ENCODE measurements at regions not wholly inside any gene's neighbourhood (a gene's known extent, or its start where the extent isn't known, plus 50 kb on each side); places are given as distances from the start of the nearest gene placed in this dataset.

DNA sequence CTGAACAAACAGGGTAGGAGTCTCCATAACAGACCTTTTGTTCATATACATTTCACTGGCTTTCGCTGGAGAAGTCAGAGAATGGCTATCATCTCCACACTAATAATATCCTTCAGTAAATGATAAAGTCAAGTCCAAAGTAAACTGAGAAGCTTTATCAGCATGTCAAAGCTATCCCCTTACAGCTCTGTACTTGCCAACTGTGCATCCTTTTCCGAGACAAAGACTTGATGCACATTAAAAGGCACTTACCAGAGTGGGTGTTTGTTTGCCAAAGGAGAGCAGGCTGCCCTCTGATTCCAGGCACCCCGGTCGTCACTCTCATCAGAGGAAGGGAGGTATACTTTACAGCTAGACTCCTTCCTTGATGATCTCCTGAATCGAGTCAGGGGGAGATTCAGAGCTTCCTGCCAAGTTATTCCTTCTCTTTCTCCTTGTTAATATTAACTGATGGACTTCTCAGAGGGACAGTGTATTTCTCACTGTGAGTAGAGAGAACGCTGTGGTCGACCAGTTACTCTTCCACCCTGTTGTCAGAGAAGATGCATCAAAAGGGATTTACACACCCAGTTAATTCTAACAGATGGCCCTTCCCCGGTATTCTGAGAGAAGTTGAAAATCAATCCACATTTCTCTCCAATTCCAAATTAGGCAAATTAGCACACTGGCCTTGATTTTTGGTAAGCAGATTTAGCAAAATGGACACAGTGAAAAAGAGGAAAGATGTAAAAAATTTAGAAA, 504.7 kb upstream of the NR2F2 start:
- TF ChIP-seq, protein P1, sequence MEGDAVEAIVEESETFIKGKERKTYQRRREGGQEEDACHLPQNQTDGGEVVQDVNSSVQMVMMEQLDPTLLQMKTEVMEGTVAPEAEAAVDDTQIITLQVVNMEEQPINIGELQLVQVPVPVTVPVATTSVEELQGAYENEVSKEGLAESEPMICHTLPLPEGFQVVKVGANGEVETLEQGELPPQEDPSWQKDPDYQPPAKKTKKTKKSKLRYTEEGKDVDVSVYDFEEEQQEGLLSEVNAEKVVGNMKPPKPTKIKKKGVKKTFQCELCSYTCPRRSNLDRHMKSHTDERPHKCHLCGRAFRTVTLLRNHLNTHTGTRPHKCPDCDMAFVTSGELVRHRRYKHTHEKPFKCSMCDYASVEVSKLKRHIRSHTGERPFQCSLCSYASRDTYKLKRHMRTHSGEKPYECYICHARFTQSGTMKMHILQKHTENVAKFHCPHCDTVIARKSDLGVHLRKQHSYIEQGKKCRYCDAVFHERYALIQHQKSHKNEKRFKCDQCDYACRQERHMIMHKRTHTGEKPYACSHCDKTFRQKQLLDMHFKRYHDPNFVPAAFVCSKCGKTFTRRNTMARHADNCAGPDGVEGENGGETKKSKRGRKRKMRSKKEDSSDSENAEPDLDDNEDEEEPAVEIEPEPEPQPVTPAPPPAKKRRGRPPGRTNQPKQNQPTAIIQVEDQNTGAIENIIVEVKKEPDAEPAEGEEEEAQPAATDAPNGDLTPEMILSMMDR (IDR thresholded peaks at IDR 0.05; ENCODE audit: low read depth, low read length): no peak
- no peak for TF ChIP-seq EZH2phosphoT487 (IDR thresholded peaks at IDR 0.05; ENCODE audit: low read depth)

All from OCI-LY3 (cell line).